PFSK-1 (cell line): ENCODE measurements at regions not wholly inside any gene's neighbourhood (a gene's known extent, or its start where the extent isn't known, plus 50 kb on each side); places are given as distances from the start of the nearest gene placed in this dataset.

Experiments
- FOXP2 ChIP-seq: optimal IDR thresholded peaks from 2 replicates; pipeline ENCODE3; 2011; ENCODE audit warnings: borderline replicate concordance, control low read depth, inconsistent platforms; ENCODE audit not compliant: insufficient read depth; ENCODE audit errors: extremely low read length, extremely low read depth
- POLR2AphosphoS5 ChIP-seq: IDR thresholded peaks from 2 replicates; pipeline ENCODE4 v1.6.1; 2012; ENCODE audit warnings: low read depth, mild to moderate bottlenecking, control low read depth, low read length, moderate library complexity
- REST ChIP-seq, 2 experiments: IDR thresholded peaks; 2 replicates each; pipeline versions ENCODE4 v1.6.1 to v1.8.0; 2011 to 2012; ENCODE audit warnings: low read depth in 2 of 2, low read length in 2 of 2, control low read depth in 1 of 2, inconsistent platforms in 1 of 2, mild to moderate bottlenecking in 1 of 2, moderate library complexity in 1 of 2; ENCODE audit not compliant: insufficient read depth in 1 of 2
- SIN3A ChIP-seq: IDR thresholded peaks from 2 replicates; pipeline ENCODE4 v1.6.1; 2012; ENCODE audit warnings: mild to moderate bottlenecking, low read length, moderate library complexity, borderline replicate concordance; ENCODE audit not compliant: insufficient read depth
- TAF1 ChIP-seq: IDR thresholded peaks from 2 replicates; pipeline ENCODE4 v1.6.1; 2012; ENCODE audit warnings: low read length, control low read depth, borderline replicate concordance; ENCODE audit not compliant: insufficient read depth

- TF ChIP-seq REST (IDR thresholded peaks at IDR 0.05; ENCODE audit: insufficient read depth in 1 of 2, low read depth in 2 of 2, low read length in 2 of 2) (no peak), POLR2AphosphoS5 (no peak), TAF1 (no peak), SIN3A (no peak), FOXP2 (no peak)
Observed at GRCh38 chr6:16965689-16966088, 136.2 kb upstream of the STMND1 start.
